CD4-positive, alpha-beta memory T cell (primary cell): ENCODE measurements at regions not wholly inside any gene's neighbourhood (a gene's known extent, or its start where the extent isn't known, plus 50 kb on each side); places are given as distances from the start of the nearest gene placed in this dataset.

Experiments
- CTCF ChIA-PET: fragments of 350-600 bp; sonication (Branson Sonifier 250); formaldehyde crosslinking; loops from one replicate; lab custom pipeline; 2021; ENCODE audit warnings: inconsistent platforms; ENCODE audit not compliant: partially characterized antibody; lab: Charles Lee
- POLR2A ChIA-PET: fragments of 350-600 bp; sonication (Branson Sonifier 250); formaldehyde crosslinking; loops from one replicate; lab custom pipeline; 2021; ENCODE audit not compliant: partially characterized antibody; lab: Charles Lee
- DNase-seq, 5 donors: peaks; one replicate each; pipeline versions ENCODE4 v3.0.0 to v3.0.0-alpha.2; 2020 to 2022; ENCODE audit warnings: mixed read lengths in 1 of 5
- H3K27ac ChIP-seq: one replicate; pipeline ENCODE4 v1.7.0; 2013; ENCODE audit warnings: low read depth, low read length
- H3K27me3 ChIP-seq: 2 replicates; pipeline ENCODE4 v1.7.0; 2013; ENCODE audit warnings: mild to moderate bottlenecking, low read length, moderate library complexity; ENCODE audit not compliant: insufficient read depth
- H3K36me3 ChIP-seq: 2 replicates; pipeline ENCODE4 v1.7.0; 2013; ENCODE audit warnings: mild to moderate bottlenecking, low read length, moderate library complexity; ENCODE audit not compliant: insufficient read depth
- H3K4me1 ChIP-seq: 2 replicates; pipeline ENCODE4 v1.7.0; 2013; ENCODE audit warnings: mild to moderate bottlenecking, low read length, moderate library complexity; ENCODE audit not compliant: insufficient read depth
- H3K4me3 ChIP-seq, 2 donors: one replicate each; pipeline ENCODE4 v1.7.0; 2013; ENCODE audit warnings: low read length in 2 of 2, mild to moderate bottlenecking in 1 of 2
- H3K9me3 ChIP-seq, 2 donors: one replicate each; pipeline ENCODE4 v1.7.0; 2013; ENCODE audit warnings: low read length in 2 of 2, control low read depth in 1 of 2; ENCODE audit not compliant: control insufficient read depth in 1 of 2
- H3K27ac Mint-ChIP-seq, 7 donors: one replicate each; pipeline ENCODE4 v1.8.0; 2020 to 2021; ENCODE audit warnings: mixed read lengths in 7 of 7, mild to moderate bottlenecking in 6 of 7, inconsistent platforms in 3 of 7, moderate library complexity in 3 of 7
- H3K27me3 Mint-ChIP-seq, 2 donors: one replicate each; pipeline ENCODE4 v1.8.0; 2020 to 2021; ENCODE audit warnings: mixed read lengths in 2 of 2
- H3K36me3 Mint-ChIP-seq, 2 donors: one replicate each; pipeline ENCODE4 v1.8.0; 2020 to 2021; ENCODE audit warnings: mixed read lengths in 2 of 2, inconsistent platforms in 1 of 2, mild to moderate bottlenecking in 1 of 2
- H3K4me1 Mint-ChIP-seq, 4 donors: one replicate each; pipeline ENCODE4 v1.8.0; 2020 to 2021; ENCODE audit warnings: mixed read lengths in 4 of 4, mild to moderate bottlenecking in 1 of 4
- H3K4me3 Mint-ChIP-seq, 8 donors: one replicate each; pipeline ENCODE4 v1.8.0; 2020 to 2021; ENCODE audit warnings: mixed read lengths in 8 of 8, mild to moderate bottlenecking in 7 of 8, moderate library complexity in 6 of 8, inconsistent platforms in 3 of 8
- H3K9me3 Mint-ChIP-seq, 8 donors: one replicate each; pipeline ENCODE4 v1.8.0; 2020 to 2021; ENCODE audit warnings: mixed read lengths in 8 of 8, mild to moderate bottlenecking in 5 of 8, inconsistent platforms in 3 of 8, moderate library complexity in 1 of 8
- intact Hi-C: fragments of 100-400 bp; cut with micrococcal nuclease; formaldehyde crosslinking; loops from one replicate; pipeline ENCODE4 v1.15.1; 2023

- H3K9me3 ChIP-seq: no peaks in the 10 kb centered on the region
- no peaks in the 10 kb centered on the region for H3K27me3 Mint-ChIP-seq
- no peak overlapping the region for H3K4me3 Mint-ChIP-seq
- intact Hi-C loops: no loop called here
- H3K4me1 ChIP-seq: no peaks in the 10 kb centered on the region
- H3K27ac Mint-ChIP-seq: no peak overlapping the region
- no peaks in the 10 kb centered on the region for H3K36me3 Mint-ChIP-seq
- H3K9me3 Mint-ChIP-seq: peaks cover 0 to 5% (median 1%) of the 10 kb centered on the region in 8 donors
- H3K4me1 Mint-ChIP-seq: no peaks in the 10 kb centered on the region
- DNase-seq: no peak
- no peak overlapping the region for H3K4me3 ChIP-seq
- ChIA-PET CTCF (no interaction called here), POLR2A (no interaction called here)
- no peaks in the 10 kb centered on the region for H3K27me3 ChIP-seq
- no peak overlapping the region for H3K27ac ChIP-seq
- H3K36me3 ChIP-seq: no peaks in the 10 kb centered on the region
Measured at GRCh38 chr5:2909035-2909434, 157.6 kb upstream of the IRX2 start.

DNA sequence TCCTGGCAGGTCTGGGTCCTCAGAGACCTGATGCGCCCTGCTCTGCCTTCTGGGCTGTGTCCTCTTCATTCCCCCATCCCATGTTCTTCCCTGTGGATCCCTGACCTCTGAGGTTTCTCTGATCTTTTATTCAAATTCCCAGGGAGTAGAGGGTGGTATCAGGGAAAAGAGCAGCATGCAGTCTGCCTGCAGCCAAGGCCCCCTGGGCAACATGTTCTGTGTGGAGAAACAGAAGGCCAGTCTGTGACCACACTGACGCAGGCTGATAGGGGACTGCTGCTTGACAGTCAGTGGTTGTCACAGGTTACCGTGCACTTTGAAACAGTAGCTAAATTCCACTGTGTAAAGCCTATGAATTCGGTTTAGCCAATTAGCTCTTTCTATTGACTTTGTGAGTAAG, 156.6 kb upstream of the IRX2 start:
- H3K27ac ChIP-seq: no peak overlapping the region
- no peak for DNase-seq
- no peak overlapping the region for H3K4me3 ChIP-seq
- intact Hi-C loops: no loop called here
- H3K27me3 ChIP-seq: no peaks in the 10 kb centered on the region
- ChIA-PET POLR2A (no interaction called here), CTCF (no interaction called here)
- no peaks in the 10 kb centered on the region for H3K4me1 Mint-ChIP-seq
- H3K36me3 Mint-ChIP-seq: no peaks in the 10 kb centered on the region
- H3K4me1 ChIP-seq: no peaks in the 10 kb centered on the region
- no peaks in the 10 kb centered on the region for H3K9me3 ChIP-seq
- no peaks in the 10 kb centered on the region for H3K27me3 Mint-ChIP-seq
- H3K27ac Mint-ChIP-seq: no peak overlapping the region
- H3K36me3 ChIP-seq: no peaks in the 10 kb centered on the region
- no peak overlapping the region for H3K4me3 Mint-ChIP-seq
- peaks cover 0 to 5% (median 0%) of the 10 kb centered on the region in 8 donors for H3K9me3 Mint-ChIP-seq

DNA sequence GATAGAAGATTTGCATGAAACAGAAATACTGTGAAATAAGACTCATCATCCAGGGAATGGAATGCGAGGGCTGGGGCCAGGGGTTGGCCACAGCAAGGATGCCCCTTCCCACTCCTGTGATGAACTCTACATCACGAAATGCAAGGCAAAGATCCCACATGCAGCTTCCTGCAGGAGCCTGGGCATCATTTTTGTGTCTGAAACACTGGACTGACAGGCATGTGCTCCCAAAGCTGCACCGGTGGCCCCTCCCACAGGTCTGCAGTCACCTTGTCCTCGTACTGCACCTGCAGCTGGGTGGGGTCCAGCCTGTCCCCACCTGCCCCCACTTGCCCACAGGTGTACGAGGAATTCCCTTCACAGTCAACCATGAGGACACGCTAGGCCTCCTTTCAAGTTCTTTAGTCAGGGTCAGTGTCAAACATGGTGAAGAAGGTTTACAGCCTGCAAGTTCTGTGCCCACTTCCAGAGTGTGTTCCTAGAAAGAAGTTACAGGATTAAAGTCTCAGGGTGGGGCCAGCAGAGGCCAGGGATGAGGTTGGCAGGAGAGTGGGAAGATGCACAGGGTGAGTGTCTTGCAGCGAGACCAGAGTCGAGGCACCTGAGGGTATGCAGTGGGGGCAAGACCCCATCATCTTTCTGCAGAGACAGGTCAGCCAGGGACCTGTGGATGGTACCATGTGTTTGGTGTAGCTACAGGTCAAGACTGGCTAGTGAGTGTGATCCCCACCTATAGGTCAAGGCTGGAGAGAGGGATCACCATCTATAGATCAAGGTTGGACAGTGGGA, 155.0 kb upstream of the IRX2 start:
- H3K36me3 Mint-ChIP-seq: no peaks in the 10 kb centered on the region
- peaks cover 0 to 2% of the 10 kb centered on the region in 2 donors for H3K27me3 Mint-ChIP-seq
- ChIA-PET CTCF (no interaction called here), POLR2A (no interaction called here)
- no peak overlapping the region for H3K4me3 Mint-ChIP-seq
- H3K27ac Mint-ChIP-seq: no peak overlapping the region
- H3K36me3 ChIP-seq: no peaks in the 10 kb centered on the region
- no peaks in the 10 kb centered on the region for H3K27me3 ChIP-seq
- no peaks in the 10 kb centered on the region for H3K4me1 ChIP-seq
- H3K9me3 ChIP-seq: no peaks in the 10 kb centered on the region
- H3K4me3 ChIP-seq: no peak overlapping the region
- intact Hi-C loops: no loop called here
- DNase-seq: no peak
- H3K9me3 Mint-ChIP-seq: peaks cover 0 to 4% (median 0%) of the 10 kb centered on the region in 8 donors
- H3K4me1 Mint-ChIP-seq: no peaks in the 10 kb centered on the region
- H3K27ac ChIP-seq: no peak overlapping the region

DNA sequence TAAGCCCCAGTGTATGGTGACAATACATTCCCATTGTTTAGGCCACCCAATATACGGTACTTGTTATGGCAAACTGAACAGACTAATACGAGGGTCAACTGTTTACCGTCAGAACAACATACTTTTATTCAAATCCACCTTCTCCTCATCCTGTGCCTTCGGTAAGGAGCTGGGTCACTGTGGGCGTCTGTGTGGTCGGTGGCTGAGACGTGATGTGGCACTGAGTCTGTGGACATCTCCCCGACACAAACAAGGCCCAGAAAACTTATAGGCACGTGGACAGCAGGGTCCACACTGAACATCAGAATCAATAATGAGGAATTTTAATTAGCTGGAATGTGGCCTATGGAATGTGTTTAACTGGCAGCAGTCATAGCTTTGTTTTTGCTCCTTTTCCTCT, 154.3 kb upstream of the IRX2 start:
- Mint-ChIP-seq H3K36me3 (no peaks in the 10 kb centered on the region), H3K9me3 (peaks cover 0 to 6% (median 0%) of the 10 kb centered on the region in 8 donors), H3K27ac (no peak overlapping the region), H3K4me1 (no peaks in the 10 kb centered on the region), H3K4me3 (no peak overlapping the region), H3K27me3 (peaks cover 0 to 2% of the 10 kb centered on the region in 2 donors)
- no peaks in the 10 kb centered on the region for H3K9me3 ChIP-seq
- H3K4me3 ChIP-seq: no peak overlapping the region
- no peaks in the 10 kb centered on the region for H3K27me3 ChIP-seq
- no peaks in the 10 kb centered on the region for H3K36me3 ChIP-seq
- intact Hi-C loops: no loop called here
- H3K4me1 ChIP-seq: no peaks in the 10 kb centered on the region
- CTCF ChIA-PET: no interaction called here
- no peak for DNase-seq
- POLR2A ChIA-PET: no interaction called here
- H3K27ac ChIP-seq: no peak overlapping the region

DNA sequence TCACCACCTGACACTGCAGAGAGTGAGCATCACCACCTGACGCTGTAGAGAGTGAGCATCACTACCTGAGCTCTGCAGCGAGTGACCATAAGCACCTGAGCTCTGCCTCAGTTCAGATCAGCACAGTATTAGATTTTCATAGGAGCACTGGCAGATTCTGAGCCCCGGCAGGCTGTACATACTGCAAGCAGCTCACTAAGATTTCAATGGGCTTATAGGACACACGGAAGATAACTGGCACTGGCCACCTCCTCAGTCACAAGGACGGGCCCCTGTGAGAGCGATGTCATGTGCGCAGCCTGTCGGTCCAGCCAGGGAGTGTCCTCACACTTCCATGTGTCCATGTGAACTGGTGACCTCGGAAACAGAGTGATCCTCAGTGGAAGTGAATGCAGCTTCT, 153.5 kb upstream of the IRX2 start:
- Mint-ChIP-seq H3K9me3 (peaks cover 0 to 9% (median 0%) of the 10 kb centered on the region in 8 donors), H3K4me3 (no peak overlapping the region), H3K4me1 (no peaks in the 10 kb centered on the region), H3K27me3 (peaks cover 0 to 2% of the 10 kb centered on the region in 2 donors), H3K36me3 (no peaks in the 10 kb centered on the region), H3K27ac (no peak overlapping the region)
- intact Hi-C loops: no loop called here
- Histone ChIP-seq H3K4me1 (no peaks in the 10 kb centered on the region), H3K4me3 (no peak overlapping the region), H3K36me3 (no peaks in the 10 kb centered on the region), H3K27ac (no peak overlapping the region), H3K27me3 (no peaks in the 10 kb centered on the region), H3K9me3 (no peaks in the 10 kb centered on the region)
- CTCF ChIA-PET: no interaction called here
- DNase-seq: no peak
- POLR2A ChIA-PET: no interaction called here

DNA sequence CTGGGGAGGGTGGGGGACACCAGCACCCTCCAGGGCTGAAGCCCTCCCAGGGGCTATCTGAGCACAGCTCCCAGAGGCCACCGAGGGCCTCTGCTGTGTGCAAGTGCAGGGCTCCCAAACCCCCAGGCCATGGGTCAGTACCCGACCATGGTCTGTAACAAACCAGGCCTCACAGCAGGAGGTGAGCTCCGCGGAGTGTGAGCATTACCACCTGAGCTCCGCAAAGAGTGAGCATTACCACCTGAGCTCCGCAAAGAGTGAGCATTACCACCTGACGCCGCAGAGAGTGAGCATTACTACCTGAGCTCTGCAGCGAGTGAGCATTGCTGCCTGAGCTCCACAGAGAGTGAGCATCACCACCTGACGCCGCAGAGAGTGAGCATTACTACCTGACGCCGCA, 152.9 kb upstream of the IRX2 start:
- no peaks in the 10 kb centered on the region for H3K36me3 Mint-ChIP-seq
- Histone ChIP-seq H3K27me3 (no peaks in the 10 kb centered on the region), H3K4me1 (no peaks in the 10 kb centered on the region), H3K9me3 (no peaks in the 10 kb centered on the region), H3K36me3 (no peaks in the 10 kb centered on the region), H3K4me3 (no peak overlapping the region), H3K27ac (no peak overlapping the region)
- intact Hi-C loops: no loop called here
- no peak for DNase-seq
- POLR2A ChIA-PET: no interaction called here
- no peak overlapping the region for H3K27ac Mint-ChIP-seq
- CTCF ChIA-PET: no interaction called here
- H3K27me3 Mint-ChIP-seq: peaks cover 0 to 2% of the 10 kb centered on the region in 2 donors
- H3K9me3 Mint-ChIP-seq: peaks cover 0 to 9% (median 0%) of the 10 kb centered on the region in 8 donors
- no peak overlapping the region for H3K4me3 Mint-ChIP-seq
- H3K4me1 Mint-ChIP-seq: no peaks in the 10 kb centered on the region

DNA sequence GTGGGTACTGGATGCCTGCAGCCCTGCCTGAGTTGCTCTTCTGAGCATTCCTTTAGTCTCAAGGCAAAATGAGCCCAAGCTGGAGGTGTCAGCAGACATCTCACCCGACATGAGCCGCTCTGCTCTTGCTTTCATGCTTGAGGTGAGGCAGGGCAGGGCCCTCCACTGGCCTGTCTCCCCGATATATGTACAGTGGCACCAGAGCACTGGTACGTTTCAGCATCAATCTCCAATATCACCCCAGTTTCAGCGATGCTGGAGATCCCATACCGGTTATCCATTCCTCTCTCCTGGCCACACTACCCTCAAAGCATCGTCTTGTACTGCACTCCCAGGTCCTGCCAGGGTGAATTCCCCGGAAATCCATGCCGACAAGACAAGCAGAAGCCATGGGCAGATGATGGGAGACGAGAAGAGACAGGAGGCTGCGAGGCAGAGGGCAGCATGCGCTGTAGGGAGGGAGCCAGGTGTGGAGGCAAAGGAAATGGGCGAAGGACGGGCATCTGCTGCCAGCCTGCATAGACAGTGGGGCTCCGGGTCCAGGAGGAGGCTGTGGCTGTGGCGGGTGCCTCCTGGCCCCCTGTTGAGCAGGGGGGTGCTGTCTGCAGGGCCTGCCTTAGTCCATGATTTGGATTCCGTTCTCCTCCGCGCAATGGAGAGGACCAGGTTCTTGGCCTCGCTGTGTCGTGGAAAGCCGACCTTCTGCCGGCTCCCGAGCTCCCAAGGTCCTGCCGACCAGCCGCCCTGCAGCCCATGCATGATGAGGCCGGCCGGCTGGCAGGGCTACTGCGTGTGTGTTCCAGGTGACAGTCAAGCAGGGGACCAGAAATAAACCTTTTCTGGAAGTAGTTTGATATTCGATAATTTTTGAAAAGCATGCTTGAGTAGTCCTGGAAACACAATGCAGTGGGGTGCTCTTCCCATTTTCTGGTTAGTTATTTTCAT, 152.2 kb upstream of the IRX2 start:
- Histone ChIP-seq H3K4me3 (no peak overlapping the region), H3K4me1 (no peaks in the 10 kb centered on the region), H3K27ac (no peak overlapping the region), H3K36me3 (no peaks in the 10 kb centered on the region), H3K9me3 (no peaks in the 10 kb centered on the region), H3K27me3 (no peaks in the 10 kb centered on the region)
- Mint-ChIP-seq H3K4me3 (no peak overlapping the region), H3K27ac (no peak overlapping the region), H3K4me1 (no peaks in the 10 kb centered on the region), H3K36me3 (no peaks in the 10 kb centered on the region), H3K9me3 (peaks cover 0 to 9% (median 0%) of the 10 kb centered on the region in 8 donors), H3K27me3 (peaks cover 0 to 2% of the 10 kb centered on the region in 2 donors)
- DNase-seq: no peak
- intact Hi-C loops: no loop called here
- CTCF ChIA-PET: no interaction called here
- POLR2A ChIA-PET: no interaction called here
